Spinal cord (tissue), 9 donors: ENCODE measurements at regions not wholly inside any gene's neighbourhood (a gene's known extent, or its start where the extent isn't known, plus 50 kb on each side); places are given as distances from the start of the nearest gene placed in this dataset.

Source experiments
- DNase-seq, 6 donors: peaks; one replicate each; pipeline versions ENCODE4 v3.0.0 to v3.0.0-alpha.2; 2013 to 2015; ENCODE audit warnings: low spot score in 6 of 6, low read depth in 4 of 6
- H3K27ac ChIP-seq: one replicate; pipeline ENCODE4 v1.5.1; 2013; ENCODE audit warnings: low read depth, low read length, control low read depth
- H3K27me3 ChIP-seq: one replicate; pipeline ENCODE4 v1.6.1; 2013; ENCODE audit warnings: low read length; ENCODE audit not compliant: control insufficient read depth, insufficient read depth
- H3K36me3 ChIP-seq: one replicate; pipeline ENCODE4 v1.6.1; 2013; ENCODE audit warnings: low read length; ENCODE audit not compliant: control insufficient read depth, insufficient read depth
- H3K4me1 ChIP-seq: one replicate; pipeline ENCODE4 v1.6.1; 2013; ENCODE audit warnings: low read length; ENCODE audit not compliant: control insufficient read depth, insufficient read depth
- H3K4me3 ChIP-seq: one replicate; pipeline ENCODE4 v1.5.1; 2013; ENCODE audit warnings: low read depth, low read length, control low read depth
- H3K9me3 ChIP-seq: one replicate; pipeline ENCODE4 v1.6.1; 2013; ENCODE audit warnings: low read length; ENCODE audit not compliant: control insufficient read depth, insufficient read depth
- WGBS: methylation state at CpG from one replicate; pipeline ENCODE4 v1.1.5; 2013; ENCODE audit warnings: missing lambda C conversion rate; ENCODE audit not compliant: insufficient coverage; 5-methylcytosine and 5-hydroxymethylcytosine counted together
- donor health status: healthy.

DNA sequence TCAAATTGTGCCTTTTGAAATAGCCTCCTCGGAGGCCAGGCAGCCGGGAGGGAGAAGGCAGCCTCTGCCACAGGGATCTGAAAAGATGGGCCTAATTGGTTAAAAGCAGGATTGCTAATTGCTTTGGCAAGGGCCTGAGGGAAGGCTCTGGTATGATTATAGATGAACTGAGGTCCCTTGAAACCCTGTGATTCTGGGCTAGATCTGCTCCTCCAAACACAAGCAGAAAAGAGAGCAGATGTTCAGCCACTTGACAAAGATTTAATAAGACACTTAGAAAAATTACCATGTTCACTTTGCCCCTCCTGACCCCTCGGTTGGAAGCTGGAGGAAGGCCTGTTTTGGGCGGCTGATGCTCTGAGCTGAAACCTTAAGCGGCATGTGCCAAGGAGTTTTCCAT is 209.5 kb upstream of the MPHOSPH6 start:
- 70% methylated on average over 3 of the region's 5 CpGs for WGBS
- H3K36me3 ChIP-seq: no peaks in the 10 kb centered on the region
- H3K27ac ChIP-seq: no peak overlapping the region
- H3K4me1 ChIP-seq: no peaks in the 10 kb centered on the region
- no peaks in the 10 kb centered on the region for H3K27me3 ChIP-seq
- no peak for DNase-seq
- H3K4me3 ChIP-seq: no peak overlapping the region
- no peaks in the 10 kb centered on the region for H3K9me3 ChIP-seq

GRCh38 chr16:82373976-82374375 is 204.0 kb upstream of the MPHOSPH6 start:
- no peaks in the 10 kb centered on the region for H3K4me1 ChIP-seq
- no peak overlapping the region for H3K27ac ChIP-seq
- H3K27me3 ChIP-seq: no peaks in the 10 kb centered on the region
- WGBS: no CpG with 5 or more reads among the region's 2 CpGs
- no peak for DNase-seq
- H3K36me3 ChIP-seq: no peaks in the 10 kb centered on the region
- H3K4me3 ChIP-seq: no peak overlapping the region
- no peaks in the 10 kb centered on the region for H3K9me3 ChIP-seq

DNA sequence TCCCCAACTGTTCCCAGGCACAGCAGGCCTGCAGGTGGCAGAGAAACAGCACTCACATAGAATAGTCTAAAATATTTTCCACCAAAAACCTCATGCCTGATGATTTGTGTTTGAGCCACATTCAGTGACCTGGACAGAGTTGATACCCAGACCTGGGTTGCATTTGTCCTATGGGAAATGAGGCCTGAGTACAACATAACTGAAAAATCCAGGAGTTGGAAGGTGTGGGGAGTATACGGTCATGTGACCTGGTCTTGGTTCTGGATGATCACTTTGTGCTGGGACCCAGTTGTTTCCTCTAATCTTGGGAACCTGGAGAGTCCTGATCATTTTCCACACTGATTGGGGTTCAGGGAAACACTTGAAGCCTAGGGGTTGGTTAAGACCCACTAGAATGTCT is 200.3 kb upstream of the MPHOSPH6 start:
- no peaks in the 10 kb centered on the region for H3K9me3 ChIP-seq
- H3K36me3 ChIP-seq: no peaks in the 10 kb centered on the region
- no peaks in the 10 kb centered on the region for H3K27me3 ChIP-seq
- WGBS: 100% methylated on average over 1 of the region's 1 CpG
- H3K4me1 ChIP-seq: peaks cover 3% of the 10 kb centered on the region
- H3K27ac ChIP-seq: no peak overlapping the region
- H3K4me3 ChIP-seq: no peak overlapping the region
- DNase-seq: no peak

- H3K4me3 ChIP-seq: no peak overlapping the region
- H3K36me3 ChIP-seq: no peaks in the 10 kb centered on the region
- DNase-seq: peak in 4 of 6 donors; percentile 7 to 59 (median 36)
- H3K27me3 ChIP-seq: no peaks in the 10 kb centered on the region
- no peaks in the 10 kb centered on the region for H3K9me3 ChIP-seq
- peaks cover 3% of the 10 kb centered on the region for H3K4me1 ChIP-seq
- no peak overlapping the region for H3K27ac ChIP-seq
Observed at GRCh38 chr16:82368041-82368440, 198.0 kb upstream of the MPHOSPH6 start.

DNA sequence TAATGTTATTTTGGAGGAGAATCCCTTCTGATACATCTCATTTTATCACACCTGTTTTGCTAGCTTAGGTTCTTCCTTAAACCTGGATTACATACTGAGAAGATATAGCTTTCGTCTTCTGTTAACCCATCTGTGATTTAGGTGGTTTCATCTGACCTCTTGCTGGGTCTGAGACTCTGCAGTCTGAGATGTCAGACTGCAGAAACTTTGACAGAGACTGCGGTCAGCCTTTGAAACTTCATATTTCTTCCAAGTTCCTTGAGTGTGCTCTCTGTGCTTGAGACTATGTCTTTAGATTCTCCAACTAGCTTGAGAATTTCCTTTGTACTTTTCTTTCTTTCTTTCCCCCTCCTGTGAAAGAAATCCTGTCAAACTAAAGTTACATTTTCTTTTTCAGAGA is 196.4 kb upstream of the MPHOSPH6 start:
- H3K27me3 ChIP-seq: no peaks in the 10 kb centered on the region
- no peak overlapping the region for H3K4me3 ChIP-seq
- no peak for DNase-seq
- H3K27ac ChIP-seq: no peak overlapping the region
- peaks cover 3% of the 10 kb centered on the region for H3K4me1 ChIP-seq
- WGBS: 90% methylated on average over 2 of the region's 2 CpGs
- no peaks in the 10 kb centered on the region for H3K9me3 ChIP-seq
- no peaks in the 10 kb centered on the region for H3K36me3 ChIP-seq

- H3K4me3 ChIP-seq: no peak overlapping the region
- H3K36me3 ChIP-seq: no peaks in the 10 kb centered on the region
- H3K4me1 ChIP-seq: peaks cover 3% of the 10 kb centered on the region
- H3K27ac ChIP-seq: no peak overlapping the region
- no peaks in the 10 kb centered on the region for H3K27me3 ChIP-seq
- DNase-seq: no peak
- no CpG with 5 or more reads among the region's 2 CpGs for WGBS
- H3K9me3 ChIP-seq: no peaks in the 10 kb centered on the region
Observed at GRCh38 chr16:82364690-82365089, 194.7 kb upstream of the MPHOSPH6 start.

DNA sequence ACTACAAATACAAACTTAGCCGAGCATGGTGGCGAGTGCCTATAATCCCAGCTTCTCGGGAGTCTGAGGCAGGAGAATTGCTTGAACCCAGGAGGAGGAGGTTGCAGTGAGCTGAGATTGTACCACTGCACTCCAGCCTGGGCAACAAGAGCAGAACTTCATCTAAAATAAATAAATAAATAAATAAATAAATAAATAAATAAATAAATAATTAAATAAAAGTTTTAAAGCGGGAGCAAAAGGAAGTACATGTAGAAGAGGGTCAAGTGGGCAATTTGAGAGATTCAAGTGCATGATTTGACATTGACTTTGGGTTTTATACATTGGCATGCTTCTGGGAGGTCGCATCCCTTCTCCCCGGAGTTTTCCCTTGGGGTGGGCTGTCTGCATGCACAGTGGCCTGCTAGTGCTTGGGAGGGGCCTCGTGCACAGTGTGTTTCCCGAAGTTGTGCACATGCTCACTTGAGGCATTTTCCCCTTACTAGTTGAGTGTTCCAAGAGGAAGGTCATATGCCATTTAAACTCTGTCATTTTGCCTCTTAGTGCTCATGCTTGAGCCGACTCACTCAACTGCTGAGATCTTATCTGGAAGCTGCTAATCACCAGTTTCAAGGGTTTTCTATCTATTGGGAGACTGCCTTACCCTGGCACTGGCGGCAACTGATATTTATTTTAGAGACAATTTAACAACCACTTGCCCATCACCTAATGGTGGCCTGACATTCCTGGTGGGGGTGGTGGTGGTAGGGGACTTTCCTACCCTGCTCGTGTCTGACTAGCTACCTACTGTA is 193.2 kb upstream of the MPHOSPH6 start:
- no peaks in the 10 kb centered on the region for H3K9me3 ChIP-seq
- 93% methylated on average over 4 of the region's 11 CpGs for WGBS
- H3K27me3 ChIP-seq: no peaks in the 10 kb centered on the region
- no peaks in the 10 kb centered on the region for H3K36me3 ChIP-seq
- H3K4me1 ChIP-seq: no peaks in the 10 kb centered on the region
- no peak for DNase-seq
- H3K4me3 ChIP-seq: no peak overlapping the region
- H3K27ac ChIP-seq: no peak overlapping the region

DNA sequence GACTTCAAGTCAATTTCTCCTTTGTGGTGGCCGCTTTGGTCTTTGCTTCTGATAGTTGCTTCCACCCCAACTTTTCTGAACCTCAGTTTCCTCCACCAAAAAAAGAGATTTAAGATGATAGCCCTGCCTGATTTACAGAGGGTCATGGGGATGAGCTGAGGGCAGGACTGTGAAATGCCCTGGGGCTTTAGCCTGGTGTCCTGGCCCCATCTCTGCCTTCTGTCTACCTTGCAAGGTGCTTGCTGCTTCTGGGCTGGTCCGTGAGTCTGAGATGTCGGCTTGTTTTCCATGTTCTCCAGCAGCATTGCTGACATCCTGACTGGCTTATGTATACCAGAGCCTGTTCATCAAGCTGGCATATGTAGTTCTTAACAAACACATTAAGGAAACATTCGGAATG is 191.9 kb upstream of the MPHOSPH6 start:
- 81% methylated on average over 2 of the region's 4 CpGs for WGBS
- no peaks in the 10 kb centered on the region for H3K36me3 ChIP-seq
- no peak for DNase-seq

GRCh38 chr16:82360024-82360783 is 190.2 kb upstream of the MPHOSPH6 start:
- H3K4me3 ChIP-seq: no peak overlapping the region
- H3K36me3 ChIP-seq: no peaks in the 10 kb centered on the region
- no peak for DNase-seq
- H3K4me1 ChIP-seq: no peaks in the 10 kb centered on the region
- H3K27me3 ChIP-seq: no peaks in the 10 kb centered on the region
- WGBS: no CpG with 5 or more reads among the region's 2 CpGs
- H3K9me3 ChIP-seq: no peaks in the 10 kb centered on the region
- no peak overlapping the region for H3K27ac ChIP-seq

More for the DNA sequence above, 191.9 kb upstream of the MPHOSPH6 start:
- Histone ChIP-seq H3K9me3 (no peaks in the 10 kb centered on the region), H3K4me3 (no peak overlapping the region), H3K4me1 (no peaks in the 10 kb centered on the region), H3K27ac (no peak overlapping the region), H3K27me3 (no peaks in the 10 kb centered on the region)
